NCI-H446 treated with DMSO at 0.1 percent for 48 hours (cell line): ENCODE measurements at regions not wholly inside any gene's neighbourhood (a gene's known extent, or its start where the extent isn't known, plus 50 kb on each side); places are given as distances from the start of the nearest gene placed in this dataset.

ENCODE experiments used
- DNase-seq: peaks from one replicate; lab custom pipeline; 2025; lab: John Stamatoyannopoulos, UW

DNA sequence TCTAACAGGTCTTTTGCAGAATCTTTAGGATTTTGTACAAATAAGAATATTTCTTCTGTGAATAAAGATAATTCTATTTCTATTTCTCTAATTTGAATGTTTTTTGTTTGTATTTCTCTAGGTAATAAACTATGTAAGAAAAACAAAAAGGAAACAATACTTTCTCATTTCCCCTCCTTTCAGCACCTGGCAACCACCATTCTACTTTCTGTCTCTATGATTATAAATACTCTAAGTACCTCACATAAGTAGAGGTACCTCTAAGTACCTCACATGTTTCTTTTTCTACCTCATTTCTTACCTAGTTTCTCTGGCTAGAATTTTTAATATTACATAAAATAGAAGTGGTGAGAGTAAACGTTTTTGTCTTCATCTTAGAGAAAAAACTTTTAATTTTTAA lies 550.0 kb downstream of the EPHA5 start:
- DNase-seq: no peak

DNA sequence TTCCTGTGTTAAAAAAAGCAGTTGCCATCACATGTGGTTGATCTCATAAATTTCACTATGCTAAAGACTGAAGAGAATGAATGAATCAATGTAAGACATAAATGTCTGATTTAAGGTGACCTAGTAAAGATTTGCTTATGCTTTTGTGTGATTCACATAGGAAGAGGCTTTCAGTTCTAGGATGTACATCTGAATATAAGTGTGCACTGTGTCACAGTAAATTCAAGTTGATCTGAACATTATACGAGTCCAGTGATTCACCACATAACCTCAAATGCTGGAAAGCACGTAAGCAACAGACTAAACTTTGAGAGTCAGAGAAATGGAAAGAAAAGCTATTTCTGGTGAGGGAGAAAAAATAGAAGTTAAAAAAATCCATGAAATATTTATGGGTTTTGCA lies 567.9 kb downstream of the EPHA5 start:
- DNase-seq: no peak

DNA sequence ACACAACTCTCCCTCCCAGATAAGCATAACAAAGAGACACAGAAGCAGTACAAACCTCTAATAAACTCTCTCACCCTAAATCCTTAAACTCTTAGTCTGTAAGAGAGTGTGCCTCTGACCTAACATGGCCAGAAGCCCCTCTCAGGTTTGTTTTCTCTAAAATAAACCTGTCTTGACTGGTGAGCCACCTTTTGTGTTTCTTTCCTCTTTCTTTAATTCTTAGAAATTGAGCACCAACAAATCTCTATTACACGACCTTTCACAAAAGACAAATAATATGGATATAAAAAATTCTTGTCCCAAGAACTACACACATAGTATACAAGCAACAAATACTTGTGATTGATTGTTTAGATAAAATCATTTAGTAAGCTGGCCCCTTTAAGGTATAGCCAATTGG lies 573.7 kb downstream of the EPHA5 start:
- no peak for DNase-seq

DNA sequence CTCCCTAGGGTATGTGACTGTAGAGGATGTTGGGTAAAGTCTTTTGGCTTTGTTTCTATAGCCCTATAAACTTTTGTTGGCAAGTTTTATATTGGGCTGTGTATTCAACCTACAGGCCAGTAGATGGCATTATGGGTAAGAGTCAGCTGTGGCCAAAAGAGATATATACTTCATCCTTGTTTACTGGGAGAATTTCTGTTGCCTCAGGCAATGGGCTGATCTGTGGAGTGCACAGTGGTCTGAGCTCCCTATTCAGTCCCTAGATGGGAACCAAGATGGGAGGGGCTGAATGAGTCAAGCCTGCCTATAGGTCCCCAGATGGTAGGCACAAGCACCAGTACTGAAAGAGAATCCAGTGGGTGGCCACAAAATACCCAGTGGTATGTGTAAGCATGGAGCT lies 580.6 kb downstream of the EPHA5 start:
- DNase-seq: no peak

DNA sequence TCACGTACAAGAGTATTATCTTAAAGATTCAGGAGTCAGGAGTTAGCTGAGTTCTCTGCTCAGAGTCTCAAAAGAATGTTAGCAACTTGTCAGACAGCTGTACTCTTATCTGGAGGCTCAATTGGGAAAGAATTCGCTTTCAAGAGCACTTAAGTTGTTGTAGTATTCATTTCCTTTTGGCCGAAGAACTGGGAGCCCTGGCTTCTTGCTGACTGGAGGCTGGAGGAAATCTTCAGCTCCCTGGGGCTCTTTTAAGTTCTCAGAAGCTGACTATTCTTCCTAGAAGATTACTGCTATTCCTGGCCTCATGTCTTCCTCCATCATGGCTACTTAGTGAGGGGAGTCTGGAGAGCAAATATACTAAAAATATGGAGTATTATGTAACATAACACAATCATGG lies 587.2 kb downstream of the EPHA5 start:
- DNase-seq: no peak

DNA sequence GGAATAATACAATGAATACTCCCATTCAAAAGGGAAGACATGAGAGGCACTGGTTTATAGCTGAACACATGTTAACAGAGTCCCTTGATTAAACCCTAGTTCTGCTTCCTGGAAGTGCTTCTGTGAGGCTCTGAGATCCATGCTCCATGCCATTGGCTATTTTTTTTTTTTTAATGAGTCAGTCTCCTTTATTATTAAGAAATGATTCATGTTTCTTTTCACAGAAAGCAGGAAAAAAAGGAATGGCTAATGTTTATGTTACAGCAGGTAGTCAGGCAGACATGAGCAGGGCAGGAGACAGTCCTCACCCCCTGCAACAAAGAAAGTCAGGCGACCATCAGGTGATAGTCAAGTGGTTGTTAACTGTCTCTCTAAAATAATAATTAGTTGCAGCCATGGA lies 598.7 kb downstream of the EPHA5 start:
- no peak for DNase-seq

DNA sequence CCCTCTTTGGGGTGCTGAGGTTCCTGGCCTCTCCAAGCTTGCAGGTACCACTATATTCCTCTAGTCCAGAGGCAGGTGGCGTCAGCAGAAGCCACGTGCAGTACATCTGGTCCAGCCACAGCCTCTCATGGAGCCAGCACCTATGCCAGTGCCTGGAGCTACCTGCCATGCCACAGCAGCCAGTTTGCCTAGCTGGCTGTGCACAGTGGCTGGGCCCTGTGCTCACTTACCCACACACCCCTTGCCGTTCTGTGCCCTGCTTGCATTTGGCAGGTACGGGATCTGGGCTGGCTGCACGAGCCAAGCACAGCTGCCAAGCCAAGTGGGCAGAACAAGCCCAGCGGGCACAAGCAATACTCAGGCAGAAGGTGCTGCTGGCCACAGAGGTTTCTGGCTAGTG lies 601.1 kb downstream of the EPHA5 start:
- no peak for DNase-seq

DNA sequence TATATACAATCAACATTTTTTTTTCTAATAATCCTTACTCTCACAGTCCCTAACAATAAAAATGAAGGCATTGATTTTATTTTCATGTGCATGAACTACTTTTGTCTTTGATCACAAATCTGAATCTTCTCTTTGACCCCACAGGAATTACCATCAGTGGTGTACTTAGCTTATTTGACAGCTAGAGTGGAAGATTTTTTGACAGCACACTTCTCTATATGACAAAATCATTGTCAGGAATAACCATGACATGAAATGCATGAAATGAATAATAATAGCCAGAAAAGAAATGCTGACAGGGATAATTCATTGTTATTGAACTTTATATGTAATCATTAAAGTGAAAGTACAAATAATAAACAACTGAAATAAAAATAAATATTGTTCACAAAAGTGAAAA lies 604.2 kb downstream of the EPHA5 start:
- DNase-seq: no peak

DNA sequence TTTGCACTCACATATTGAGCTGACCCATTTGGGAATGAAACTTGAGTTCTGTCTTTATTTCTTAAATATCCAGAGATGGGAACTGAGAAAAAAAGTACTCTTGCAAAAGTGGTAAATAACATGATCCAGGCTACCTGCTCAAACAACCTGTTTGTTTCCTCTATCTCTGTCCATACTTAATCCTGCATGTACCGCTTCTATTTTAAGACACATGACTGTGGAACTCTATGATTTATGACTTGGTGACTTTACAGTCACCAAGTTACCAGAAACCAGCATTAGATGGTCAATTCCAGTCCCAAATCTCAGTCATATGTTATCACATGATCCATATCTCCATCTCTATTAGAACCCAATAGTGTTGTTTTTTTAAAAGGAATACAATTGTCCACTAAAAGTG lies 606.7 kb downstream of the EPHA5 start:
- no peak for DNase-seq

DNA sequence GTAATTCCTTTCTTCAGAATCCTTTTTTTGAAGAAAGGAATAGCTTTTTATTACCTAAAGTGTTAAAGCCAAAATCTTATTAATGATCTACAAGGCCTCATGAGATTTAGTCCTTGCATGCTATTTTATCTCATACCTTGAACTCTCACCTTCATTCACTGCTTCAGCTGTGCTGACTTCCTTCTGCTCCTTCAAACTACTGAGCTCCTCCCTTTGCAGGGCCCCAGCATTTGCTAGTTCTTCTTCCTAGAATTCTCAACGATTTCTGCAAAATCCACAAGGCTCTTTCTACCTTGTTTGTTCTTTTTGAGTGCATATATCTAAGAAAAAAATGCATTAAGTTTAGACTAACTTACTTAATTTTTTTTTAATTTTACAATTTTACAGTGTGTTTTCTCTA lies 619.5 kb downstream of the EPHA5 start:
- no peak for DNase-seq

DNA sequence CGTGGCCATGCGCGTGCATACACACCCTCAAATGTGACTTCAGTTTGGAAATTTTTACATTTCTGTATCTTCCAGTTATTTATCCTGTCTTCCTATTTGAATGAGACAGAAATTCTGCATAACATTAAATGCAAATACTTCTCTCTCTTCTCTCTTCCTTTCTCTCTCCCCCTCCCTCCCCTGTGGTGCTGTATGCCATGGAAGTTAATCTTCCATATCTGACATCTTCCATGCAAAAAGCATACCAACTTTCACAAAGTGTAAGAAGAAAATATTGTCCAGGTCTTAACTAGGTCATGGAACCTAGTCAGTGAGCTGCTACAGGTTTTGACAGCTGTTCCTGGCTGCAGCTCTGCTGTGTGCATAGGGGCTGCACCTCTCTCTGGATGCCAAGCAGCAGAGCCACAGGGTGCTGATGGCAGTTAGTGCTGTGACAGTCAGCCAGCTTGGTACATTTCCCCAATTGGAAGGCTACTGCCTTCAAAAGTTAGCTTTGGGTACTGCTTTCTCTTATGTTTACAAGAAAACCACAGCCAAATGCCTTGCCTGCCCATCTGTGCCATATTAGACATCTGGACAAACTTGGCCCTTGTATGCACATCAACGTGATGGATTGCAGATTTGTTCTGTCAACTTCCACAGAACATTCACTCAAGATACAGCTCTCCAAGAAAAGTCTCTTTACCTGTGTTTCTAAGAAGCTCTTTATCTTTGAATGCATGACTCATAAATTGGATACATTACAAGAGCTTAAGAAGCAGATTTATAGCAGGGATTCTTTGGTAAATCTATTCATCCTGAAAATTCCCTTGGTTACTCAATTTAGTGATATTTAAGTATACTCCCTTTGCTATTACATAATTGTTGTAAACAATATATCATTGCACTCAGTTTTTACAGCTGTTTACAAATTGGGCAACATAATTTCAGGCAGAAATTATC lies 623.8 kb downstream of the EPHA5 start:
- DNase-seq: peak; percentile 93

DNA sequence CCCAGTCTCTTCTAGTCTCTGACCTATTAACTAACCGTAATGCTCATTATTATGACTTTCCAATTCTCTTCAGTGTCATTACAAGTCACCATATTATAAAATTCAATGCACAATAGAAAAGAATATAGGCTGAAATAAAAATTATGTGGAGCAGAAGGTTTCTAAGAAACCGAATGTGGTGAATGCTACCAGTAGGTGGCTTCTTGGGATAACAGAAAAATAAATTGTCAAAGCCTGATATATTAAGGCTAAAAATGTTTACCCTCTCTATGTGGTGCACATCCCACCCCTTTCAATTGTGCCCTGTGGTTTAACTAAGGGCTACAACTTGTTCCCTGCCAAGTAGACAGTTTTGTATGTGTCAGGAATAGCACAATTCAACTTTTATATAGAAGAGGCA lies 624.6 kb upstream of the TECRL start:
- DNase-seq: peak; percentile 60

DNA sequence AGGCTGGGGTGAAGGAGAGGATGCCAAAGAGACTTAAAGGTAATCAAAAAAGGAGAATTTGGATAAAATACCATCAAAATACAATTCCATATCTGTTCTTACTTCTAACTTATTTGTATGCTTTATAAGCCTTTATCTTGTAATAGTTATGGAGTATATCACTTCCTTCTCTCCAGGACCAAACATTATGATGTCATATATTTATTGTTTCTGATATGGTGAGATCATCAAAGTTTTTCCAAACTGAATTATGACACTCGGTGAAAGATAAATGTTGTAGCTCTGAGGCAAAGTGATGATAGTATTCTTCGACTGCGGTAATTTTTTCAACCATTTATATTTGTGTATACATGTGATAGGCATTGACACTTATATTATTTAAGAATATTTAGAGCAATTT lies 619.3 kb upstream of the TECRL start:
- DNase-seq: no peak

DNA sequence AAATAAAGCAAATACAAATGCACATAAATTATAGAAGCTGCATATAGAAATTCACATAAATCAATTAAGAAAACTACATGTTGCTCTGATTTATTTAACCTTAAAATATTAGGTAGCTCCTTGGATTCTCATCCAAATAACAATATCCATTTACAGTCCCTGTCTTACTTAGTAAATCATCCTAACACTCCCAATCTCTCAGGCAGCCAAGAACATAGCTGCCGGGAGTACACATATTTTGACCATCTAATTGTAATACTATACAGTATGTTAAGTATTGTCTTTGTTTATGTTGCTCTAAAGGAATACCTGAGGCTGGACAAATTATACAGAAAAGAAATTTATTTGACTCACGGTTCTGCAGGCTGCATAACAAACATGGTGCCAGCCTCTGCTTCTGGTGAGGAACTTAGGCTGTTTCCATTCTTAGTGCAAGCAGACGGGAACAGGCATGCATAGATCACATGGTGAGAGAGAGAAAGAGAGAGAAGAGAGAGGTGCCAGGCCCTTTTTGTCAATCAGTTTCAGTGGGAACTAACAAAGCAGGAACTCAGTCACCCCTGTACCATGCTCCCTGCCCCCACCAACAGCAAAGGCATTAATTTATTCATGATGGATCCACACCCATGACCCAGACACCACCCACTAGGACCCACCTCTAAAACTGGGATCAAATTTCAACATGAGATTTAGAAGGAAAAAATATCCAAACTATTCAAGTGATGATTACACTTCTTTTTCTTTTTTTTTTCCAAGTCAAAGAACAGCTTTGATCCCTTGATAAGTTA lies 614.8 kb upstream of the TECRL start:
- DNase-seq: no peak

DNA sequence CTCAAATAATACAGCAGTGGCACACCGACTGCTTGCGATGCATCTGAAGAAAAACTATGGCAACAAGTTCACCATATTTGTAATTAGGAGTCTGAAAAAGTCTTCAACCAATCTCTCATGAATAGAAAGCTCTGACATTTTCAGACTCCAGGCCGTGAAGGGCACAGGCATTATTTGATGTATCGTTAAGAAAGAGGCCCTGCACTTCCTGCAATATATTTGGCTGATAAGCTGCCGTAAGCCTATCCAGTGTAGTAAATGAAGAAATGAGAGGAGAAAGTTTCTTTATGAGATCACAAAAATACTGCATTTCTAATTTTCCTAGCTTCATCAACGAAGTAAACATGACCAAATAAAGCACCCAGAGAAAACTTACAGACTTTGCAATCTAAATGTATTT lies 613.8 kb upstream of the TECRL start:
- DNase-seq: no peak

DNA sequence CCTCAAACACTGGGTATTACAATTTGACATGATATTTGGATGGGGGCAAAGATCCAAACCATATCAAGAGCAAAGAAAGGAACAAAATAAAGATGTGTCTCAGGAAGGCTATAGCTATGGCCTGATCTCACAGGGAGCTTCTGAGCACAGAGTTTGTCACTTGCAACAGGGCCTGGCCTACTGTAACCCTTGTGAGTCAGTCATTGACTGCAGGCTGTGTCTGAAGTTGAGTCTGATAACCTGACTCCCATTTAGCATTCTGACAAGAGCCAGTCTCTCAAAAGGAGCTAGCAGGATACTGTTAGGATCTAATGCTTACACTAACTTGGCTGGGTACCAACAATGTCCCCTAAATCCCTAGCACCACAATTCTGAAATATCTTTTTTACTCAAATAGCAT lies 612.5 kb upstream of the TECRL start:
- no peak for DNase-seq

DNA sequence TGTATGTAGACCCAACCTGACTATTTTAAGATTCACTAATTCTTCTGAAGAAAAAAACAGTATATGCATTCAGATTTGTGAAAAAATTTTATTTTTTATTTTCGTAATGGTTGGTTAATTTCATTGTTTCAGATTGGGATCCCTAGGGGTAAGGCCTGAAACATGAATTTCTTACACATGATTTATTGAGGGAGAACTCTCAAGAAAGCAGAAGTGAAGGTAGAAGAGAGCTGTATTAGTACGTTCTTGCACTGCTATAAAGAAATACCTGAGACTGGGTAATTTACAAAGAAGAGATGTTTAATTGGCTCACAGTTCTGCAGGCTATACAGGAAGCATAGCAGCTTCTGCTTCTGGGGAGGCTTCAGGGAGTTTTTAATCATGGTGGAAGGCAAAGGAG lies 611.9 kb upstream of the TECRL start:
- no peak for DNase-seq

DNA sequence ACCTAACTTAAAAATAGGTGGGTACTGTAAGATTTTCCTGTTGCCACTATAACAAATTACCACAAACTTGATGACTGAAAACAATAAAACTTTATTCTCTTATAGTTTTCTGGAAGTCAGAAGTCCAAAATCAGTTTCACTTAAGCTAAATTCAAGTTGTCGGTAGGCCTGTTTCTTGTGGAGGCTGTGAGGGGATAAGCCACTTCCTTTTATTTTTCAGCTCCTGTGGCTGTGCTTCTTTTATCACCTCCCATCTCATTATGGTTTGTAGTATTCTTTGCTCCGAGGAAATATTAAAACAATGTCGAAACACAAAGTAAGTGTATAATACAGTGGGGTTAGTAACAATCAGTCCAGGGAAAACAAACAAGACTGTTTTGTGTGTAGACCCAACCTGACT lies 610.5 kb upstream of the TECRL start:
- DNase-seq: no peak

DNA sequence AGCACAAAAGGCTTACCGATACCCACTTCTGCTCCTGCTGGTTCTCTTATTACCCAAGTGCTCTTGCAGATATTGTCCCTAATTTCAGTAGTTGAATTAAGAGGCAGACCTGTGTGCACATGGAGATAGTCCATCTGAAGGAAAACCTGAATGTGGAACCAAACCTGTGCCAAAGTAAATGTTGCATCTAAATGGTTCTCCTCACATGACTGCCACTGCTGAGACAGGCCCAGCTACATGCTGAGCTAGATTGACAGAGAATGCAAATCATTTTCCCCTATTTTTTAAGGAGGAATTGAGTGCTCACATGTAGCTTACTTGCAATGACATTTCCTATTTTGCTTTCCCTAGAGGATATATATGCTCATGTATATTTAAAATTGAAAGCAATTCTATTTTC lies 609.1 kb upstream of the TECRL start:
- DNase-seq: no peak

DNA sequence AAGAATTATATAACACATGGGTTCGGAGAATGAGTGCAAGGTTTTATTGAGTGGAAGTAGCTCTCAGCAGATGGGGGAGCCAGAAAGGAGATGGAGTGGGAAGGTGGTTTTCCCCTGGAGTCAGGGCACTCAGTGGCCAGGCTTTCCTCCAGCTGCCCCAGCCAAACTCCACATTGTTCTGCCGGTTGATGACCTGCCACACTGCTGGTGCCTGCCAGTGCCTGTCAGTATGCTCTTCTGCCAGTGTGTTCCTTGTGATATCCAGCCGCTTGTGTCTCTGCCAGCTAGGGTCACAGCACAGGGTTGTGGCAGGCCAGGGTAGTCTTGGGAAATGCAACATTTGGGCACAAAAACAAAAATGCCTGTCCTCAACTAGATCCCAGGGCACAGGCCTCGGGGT lies 604.8 kb upstream of the TECRL start:
- no peak for DNase-seq

DNA sequence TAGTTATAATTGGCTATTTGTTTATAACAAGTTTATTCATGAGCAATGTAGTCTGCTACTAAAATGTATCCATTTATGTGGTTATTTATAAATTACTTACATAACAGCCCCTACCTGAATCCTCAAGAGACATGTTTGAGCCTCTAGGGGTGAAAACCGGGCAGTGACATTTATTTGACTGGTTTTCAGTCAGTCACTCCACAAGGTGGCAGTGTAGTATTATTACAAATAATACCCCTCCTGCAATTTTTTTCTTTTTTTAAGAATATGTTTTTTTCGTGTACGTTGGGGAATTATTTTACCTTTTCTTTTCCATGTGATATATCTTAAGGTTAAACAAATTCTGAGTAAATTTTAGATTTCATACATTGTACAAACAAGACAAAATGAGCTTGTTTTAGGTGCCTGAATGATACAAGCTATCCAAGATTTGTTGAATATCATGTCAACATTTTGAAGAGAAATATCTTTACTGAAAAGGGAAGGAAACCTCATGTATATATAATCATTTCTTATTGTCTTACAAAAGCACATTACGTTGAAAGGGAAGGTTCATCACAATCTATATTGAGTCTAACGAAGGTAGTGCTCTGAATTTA lies 598.7 kb upstream of the TECRL start:
- peak; percentile 28 for DNase-seq

DNA sequence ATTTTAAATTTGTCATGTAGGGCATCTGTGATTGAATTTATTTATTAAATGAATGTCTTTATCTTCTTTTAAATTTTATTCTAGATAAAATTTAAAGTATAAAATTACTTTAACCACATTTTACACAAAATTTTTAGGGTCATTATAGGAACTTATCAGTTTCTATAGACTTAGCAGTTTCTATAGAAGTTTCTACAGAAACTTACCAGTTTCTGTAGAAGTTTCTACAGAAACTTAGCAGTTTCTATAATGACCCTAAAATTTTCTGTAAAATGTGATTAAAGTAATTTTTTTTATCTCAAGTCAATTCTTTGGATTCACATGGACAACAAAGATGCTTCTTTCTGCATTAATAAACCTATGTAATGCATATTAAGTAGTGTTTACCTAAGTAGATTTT lies 565.9 kb upstream of the TECRL start:
- DNase-seq: no peak

DNA sequence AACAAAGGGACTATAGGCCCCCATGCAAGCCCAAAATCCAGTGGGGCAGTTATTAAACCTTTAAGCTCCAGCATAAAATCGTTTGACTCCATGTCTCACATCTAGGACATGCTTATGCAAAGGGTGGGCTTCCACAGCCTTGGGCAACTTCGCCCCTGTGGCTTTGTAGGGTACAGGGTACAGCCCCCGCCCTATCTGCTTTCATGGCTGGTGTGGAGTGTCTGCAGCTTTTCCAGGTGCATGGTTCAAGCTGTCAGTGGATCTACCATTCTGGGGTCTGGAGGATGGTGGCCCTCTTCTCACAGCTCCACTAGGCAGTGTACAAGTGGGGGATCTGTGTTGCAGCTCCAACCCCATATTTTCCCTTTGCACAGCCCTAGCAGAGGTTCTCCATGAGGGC lies 559.8 kb upstream of the TECRL start:
- no peak for DNase-seq
